ENCODE measurements at regions not wholly inside any gene's neighbourhood (a gene's known extent, or its start where the extent isn't known, plus 50 kb on each side); places are given as distances from the start of the nearest gene placed in this dataset.

DNA sequence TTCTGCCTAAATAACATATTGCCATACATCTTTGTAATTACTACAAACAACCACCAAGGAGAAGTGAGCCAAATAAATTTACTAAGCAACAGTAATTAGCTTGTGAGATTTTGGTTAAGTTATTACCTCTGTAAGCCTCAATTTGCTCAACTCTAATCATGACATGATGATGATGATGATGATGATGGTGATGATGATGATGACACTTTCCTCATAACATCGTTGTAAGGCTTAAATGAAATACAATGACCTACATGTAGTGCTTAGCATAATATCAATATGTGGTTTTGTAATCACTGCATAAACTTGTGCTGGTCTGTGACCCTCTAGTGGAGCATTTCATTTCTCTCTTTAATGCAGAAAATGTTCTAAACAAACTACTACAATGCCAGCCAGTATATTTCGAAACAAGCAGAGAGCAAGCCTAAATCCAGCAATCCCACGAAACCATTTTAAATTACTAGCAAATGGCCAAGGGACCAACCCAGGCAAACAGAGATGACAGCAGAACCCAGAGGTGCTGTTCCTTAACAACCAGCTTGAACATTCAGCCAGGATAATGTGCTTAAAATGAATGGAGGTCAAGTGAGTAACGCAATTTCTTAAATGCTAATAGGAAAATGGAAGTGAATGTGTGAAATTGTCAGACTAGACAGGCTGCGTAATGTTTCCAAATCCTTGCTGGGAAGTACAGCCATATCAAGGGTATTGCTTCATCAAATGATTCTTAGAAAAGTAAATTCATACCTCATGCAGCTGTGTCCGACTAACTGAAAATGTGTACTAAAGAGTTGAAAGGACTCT lies 281.9 kb upstream of the PUM3 start:
- WGBS, 2 experiments (ENCODE audit: extremely low coverage in 1 of 2, insufficient coverage in 1 of 2, insufficient read length in 1 of 2, insufficient replicate concordance in 2 of 2, low coverage in 1 of 2, low lambda C conversion rate in 2 of 2, missing lambda C conversion rate in 1 of 2): 79% methylated on average over 6 of the region's 6 CpGs; no CpG with 5 or more reads in 1 of the 2 experiments
- no peak for TF ChIP-seq CBX5 (IDR thresholded peaks at IDR 0.05; ENCODE audit: low read depth, low read length)
- no peak for TF ChIP-seq GABPA (IDR thresholded peaks at IDR 0.05; ENCODE audit: borderline replicate concordance, insufficient read depth, low read length)
- TF ChIP-seq SUZ12 (IDR thresholded peaks at IDR 0.05; ENCODE audit: low read length): no peak
- no peak for TF ChIP-seq CEBPB (IDR thresholded peaks at IDR 0.05; ENCODE audit: low read depth, low read length)
- no peak for TF ChIP-seq NRF1 (IDR thresholded peaks at IDR 0.05; ENCODE audit: low read depth, low read length)
- no peak for TF ChIP-seq SIN3A (conservative IDR thresholded peaks at IDR 0.05 in 1 of 2, IDR thresholded peaks at IDR 0.05 in 1 of 2; ENCODE audit: low read depth in 1 of 2, low read length in 2 of 2)
- no peak for TF ChIP-seq MAX (IDR thresholded peaks at IDR 0.05)
- TF ChIP-seq SP1 (IDR thresholded peaks at IDR 0.05; ENCODE audit: low read depth, low read length): no peak
- TF ChIP-seq CTBP2 (IDR thresholded peaks at IDR 0.05; ENCODE audit: borderline replicate concordance, insufficient read depth, insufficient read length, low read length): no peak
- no peak for TF ChIP-seq KDM1A (IDR thresholded peaks at IDR 0.05; ENCODE audit: borderline replicate concordance, low read length)
- no peak for TF ChIP-seq CHD1 (IDR thresholded peaks at IDR 0.05; ENCODE audit: low read depth, low read length)
- no peak for TF ChIP-seq SIRT6 (IDR thresholded peaks at IDR 0.05; ENCODE audit: low read length)
- no peak for TF ChIP-seq SIX5 (IDR thresholded peaks at IDR 0.05; ENCODE audit: low read depth, low read length)
- TF ChIP-seq POU5F1 (IDR thresholded peaks at IDR 0.05; ENCODE audit: low read depth, low read length): no peak

More for the DNA sequence above, 281.9 kb upstream of the PUM3 start:
- H2BK5ac ChIP-seq (ENCODE audit: low read depth, low read length): no peak overlapping the region
- DNase-seq (ENCODE audit: low read depth in 1 of 2, low spot score in 2 of 2) (no peak), FAIRE-seq (no peak)
- no peak overlapping the region for H3K14ac ChIP-seq (ENCODE audit: insufficient read length)
- H2BK12ac ChIP-seq (ENCODE audit: low read depth, low read length): no peak overlapping the region
- no peaks in the 10 kb centered on the region for H3K36me3 ChIP-seq (ENCODE audit: control insufficient read depth in 2 of 4, insufficient read depth in 4 of 4, low read length in 3 of 4)
- no peaks in the 10 kb centered on the region for H3K79me1 ChIP-seq (ENCODE audit: low read depth, low read length)
- no peak overlapping the region for H3K27ac ChIP-seq (ENCODE audit: low read depth, low read length)
- no peak overlapping the region for H3K23ac ChIP-seq (ENCODE audit: insufficient read length)
- no peak overlapping the region for H3K9ac ChIP-seq (replicated peaks in 1 of 4; ENCODE audit: extremely low read depth in 1 of 4, low read depth in 3 of 4, low read length in 3 of 4)
- no peak overlapping the region for H2BK20ac ChIP-seq (ENCODE audit: low read length)
- H4K5ac ChIP-seq (ENCODE audit: insufficient read length, low read depth, low read length): no peak overlapping the region
- no peaks in the 10 kb centered on the region for H3K79me2 ChIP-seq (ENCODE audit: control insufficient read depth in 1 of 2, insufficient read depth in 2 of 2, low read length in 2 of 2)
- no peak overlapping the region for H3K4ac ChIP-seq (replicated peaks; ENCODE audit: insufficient read length, low read depth, low read length)
- no peak overlapping the region for H2AFZ ChIP-seq (ENCODE audit: low read length)
- POLR2A ChIA-PET (ENCODE audit: partially characterized antibody): no interaction called here
- H4K91ac ChIP-seq (replicated peaks; ENCODE audit: insufficient read length, low read length): no peak overlapping the region
- no peak overlapping the region for H3K4me3 ChIP-seq (ENCODE audit: extremely low read depth in 1 of 4, insufficient read depth in 2 of 4, low read depth in 3 of 4, low read length in 4 of 4)
- no peaks in the 10 kb centered on the region for H4K20me1 ChIP-seq (replicated peaks in 1 of 2; ENCODE audit: control insufficient read depth in 1 of 2, insufficient read depth in 2 of 2, low read length in 2 of 2)
- no peaks in the 10 kb centered on the region for H3K27me3 ChIP-seq (replicated peaks in 1 of 4; ENCODE audit: control insufficient read depth in 3 of 4, extremely low read depth in 1 of 4, insufficient read depth in 3 of 4, low read length in 3 of 4)
- H4K8ac ChIP-seq (ENCODE audit: extremely low read depth, insufficient read depth, low read length): no peak overlapping the region
- no peak overlapping the region for H2AK5ac ChIP-seq (ENCODE audit: low read depth, low read length)
- no peak overlapping the region for H3K56ac ChIP-seq (replicated peaks; ENCODE audit: insufficient read length, low read depth, low read length)
- H3K4me1 ChIP-seq (replicated peaks in 1 of 4; ENCODE audit: control insufficient read depth in 3 of 4, insufficient read depth in 4 of 4, low read length in 3 of 4): no peaks in the 10 kb centered on the region
- H3K4me2 ChIP-seq (ENCODE audit: insufficient read depth in 1 of 2, low read depth in 2 of 2, low read length in 2 of 2): no peak overlapping the region
- no peaks in the 10 kb centered on the region for H3K23me2 ChIP-seq (ENCODE audit: low read depth, low read length)
- no peak overlapping the region for H2BK120ac ChIP-seq (replicated peaks; ENCODE audit: low read depth, low read length)
- no peaks in the 10 kb centered on the region for H3K9me3 ChIP-seq (ENCODE audit: insufficient read depth in 2 of 2, low read depth in 1 of 2, low read length in 1 of 2)
- H3K18ac ChIP-seq (ENCODE audit: extremely low read depth, low read length): no peak overlapping the region
- CTCF ChIA-PET (ENCODE audit: partially characterized antibody): interaction anchor here (0.5 to 1.3 kb wide), 2 partner anchors 123 to 781 kb away, joined by 3 read pairs; no protein-coding TSS in a partner anchor
- H2BK15ac ChIP-seq (ENCODE audit: low read length): no peak overlapping the region
